B cell (primary cell): ENCODE measurements at regions not wholly inside any gene's neighbourhood (a gene's known extent, or its start where the extent isn't known, plus 50 kb on each side); places are given as distances from the start of the nearest gene placed in this dataset.

Experiments used
- CTCF ChIP-seq: fragments of 200-600 bp; IDR thresholded peaks from one replicate; pipeline ENCODE4 v1.8.0; 2022; ENCODE audit warnings: antibody characterized with exemption, mild to moderate bottlenecking
- EZH2 ChIP-seq: IDR thresholded peaks from 2 replicates; pipeline ENCODE4 v1.6.1; 2012; ENCODE audit warnings: borderline replicate concordance, low read depth, mild to moderate bottlenecking, moderate library complexity, low read length; ENCODE audit not compliant: insufficient read depth, poor library complexity, severe bottlenecking

- TF ChIP-seq CTCF, result no peak
- TF ChIP-seq EZH2, result no peak
Observed at GRCh38 chr3:144264350-144264749, 292.7 kb downstream of the DIPK2A start.
